ENCODE measurements at regions not wholly inside any gene's neighbourhood (a gene's known extent, or its start where the extent isn't known, plus 50 kb on each side); places are given as distances from the start of the nearest gene placed in this dataset.
"Not testable (repeated sequence)": the region's sequence is repeated elsewhere in the genome, so short reads cannot be mapped to it uniquely, and the experiment has no call there.

DNA sequence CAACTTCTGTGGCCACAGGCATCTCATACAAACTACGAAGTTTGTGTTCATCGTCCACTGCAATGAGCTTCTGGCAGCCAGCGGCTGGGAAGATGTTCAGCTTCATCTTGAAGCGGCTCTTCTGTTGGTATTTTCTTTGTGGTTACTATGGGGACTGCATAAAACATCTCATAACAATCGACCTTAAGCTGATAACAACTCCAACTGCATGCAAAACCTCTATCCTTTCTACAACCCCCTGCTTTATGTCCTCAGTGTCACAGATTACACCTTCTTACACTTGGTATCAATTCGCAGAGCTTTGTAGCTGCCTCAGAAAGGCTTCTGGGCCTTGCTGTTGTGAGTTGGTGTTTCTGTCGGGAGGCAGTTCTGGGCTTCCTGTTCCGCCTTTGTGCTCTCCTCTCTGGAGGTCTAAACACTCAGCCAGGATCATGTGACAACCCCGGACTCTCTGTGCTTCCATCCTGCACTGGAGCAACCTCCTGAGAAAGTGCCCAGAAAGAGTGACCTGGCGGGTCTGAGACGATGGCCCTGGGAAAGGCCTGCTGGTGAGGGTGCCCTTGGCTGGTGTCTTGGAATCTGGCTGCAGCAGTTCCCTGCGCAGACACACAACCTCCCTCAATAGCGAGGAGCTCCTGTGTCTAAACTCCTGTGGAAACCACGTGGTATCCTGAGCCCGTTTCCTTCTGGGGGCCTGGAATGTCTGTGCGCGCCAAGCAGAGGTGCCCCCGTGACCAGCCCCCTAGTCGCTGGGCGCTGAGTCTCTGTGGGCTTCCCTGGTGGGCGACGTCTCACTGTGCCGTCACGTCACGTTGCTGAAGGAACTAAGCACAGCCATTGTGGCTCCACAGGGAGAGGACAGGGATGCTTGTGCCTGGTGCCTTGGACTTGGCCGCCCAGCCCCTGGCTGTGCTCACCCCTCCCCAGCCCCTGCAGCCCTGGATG is 339.6 kb downstream of the ADGRD1 start:
- DNase-seq: not testable (repeated sequence)

DNA sequence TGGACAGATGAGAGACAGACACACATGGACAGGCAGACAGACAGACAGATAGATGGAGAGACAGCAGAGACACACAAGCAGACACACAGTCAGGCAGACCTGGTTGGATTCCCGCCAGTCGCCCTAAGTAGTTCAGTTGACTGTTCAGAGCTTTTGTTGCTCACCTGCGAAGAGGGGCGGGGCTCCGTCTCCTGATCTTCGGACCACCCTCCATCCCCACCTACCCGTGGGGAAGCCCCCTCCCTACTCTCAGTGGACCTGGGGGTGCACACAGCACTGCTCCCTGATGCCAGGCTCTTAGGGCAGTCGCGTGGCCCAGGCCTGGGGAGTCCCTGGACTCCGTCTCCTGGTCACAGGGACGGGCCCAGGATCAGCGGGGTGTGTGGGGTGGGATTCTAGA is 341.0 kb downstream of the ADGRD1 start:
- DNase-seq: not testable (repeated sequence)

DNA sequence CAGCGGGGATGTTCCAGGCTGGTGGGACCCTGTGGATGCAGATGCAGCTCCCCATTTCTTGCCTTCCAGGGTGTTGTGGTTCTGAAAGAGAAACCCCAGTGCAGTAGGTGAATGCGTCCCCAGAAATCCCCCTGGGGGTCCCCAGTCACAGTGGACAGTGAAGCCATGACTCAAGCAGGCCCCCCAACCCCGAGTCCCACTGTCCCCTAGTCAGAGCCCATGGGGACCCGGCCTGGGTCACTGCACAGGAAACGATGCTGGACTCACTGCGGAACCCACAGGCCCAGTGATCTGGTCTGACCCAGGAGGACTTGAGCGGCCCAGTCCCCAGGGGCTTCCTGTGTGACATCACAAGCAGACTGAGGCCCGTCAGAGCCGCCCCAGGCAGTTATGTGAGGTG is 341.4 kb downstream of the ADGRD1 start:
- DNase-seq: not testable (repeated sequence)

DNA sequence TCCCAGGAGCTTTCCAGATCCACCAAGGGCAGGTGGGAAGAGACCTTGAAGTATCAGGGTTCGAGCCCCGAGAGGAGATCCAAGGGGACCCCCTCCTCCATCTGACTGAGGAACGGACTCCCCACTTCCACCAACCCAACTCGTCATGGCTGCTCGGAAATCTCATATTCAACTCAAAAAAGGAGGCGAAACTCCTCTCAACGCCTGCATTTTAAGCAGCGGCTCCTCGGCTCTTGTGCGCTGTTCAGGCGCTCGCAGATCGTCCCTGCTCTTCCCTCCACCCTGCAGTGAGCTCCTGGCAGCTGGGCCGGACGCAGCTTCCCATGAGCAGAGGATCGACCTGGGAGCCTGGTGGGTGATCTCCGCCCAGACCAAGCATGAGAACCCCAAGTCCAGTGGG is 341.9 kb downstream of the ADGRD1 start:
- not testable (repeated sequence) for DNase-seq

DNA sequence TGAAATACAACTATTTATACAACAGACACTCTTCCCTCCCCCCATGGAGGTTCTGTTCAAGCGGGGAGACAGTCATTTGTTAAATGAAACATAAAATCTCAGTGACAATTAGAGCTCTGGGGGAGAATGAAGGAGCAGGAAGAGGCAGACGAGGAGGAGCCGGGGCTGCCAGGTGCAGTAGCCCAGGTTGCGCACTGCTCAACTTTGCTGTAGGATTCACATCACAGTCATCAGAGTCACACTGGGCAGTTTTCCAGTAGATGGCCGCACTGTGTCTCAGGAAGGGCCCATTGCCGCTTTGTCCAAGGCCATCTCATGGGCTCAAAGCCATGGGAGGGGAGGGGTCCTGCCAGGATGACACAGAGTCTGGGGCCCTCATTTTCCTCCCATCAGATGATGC is 342.4 kb downstream of the ADGRD1 start:
- DNase-seq: not testable (repeated sequence)

DNA sequence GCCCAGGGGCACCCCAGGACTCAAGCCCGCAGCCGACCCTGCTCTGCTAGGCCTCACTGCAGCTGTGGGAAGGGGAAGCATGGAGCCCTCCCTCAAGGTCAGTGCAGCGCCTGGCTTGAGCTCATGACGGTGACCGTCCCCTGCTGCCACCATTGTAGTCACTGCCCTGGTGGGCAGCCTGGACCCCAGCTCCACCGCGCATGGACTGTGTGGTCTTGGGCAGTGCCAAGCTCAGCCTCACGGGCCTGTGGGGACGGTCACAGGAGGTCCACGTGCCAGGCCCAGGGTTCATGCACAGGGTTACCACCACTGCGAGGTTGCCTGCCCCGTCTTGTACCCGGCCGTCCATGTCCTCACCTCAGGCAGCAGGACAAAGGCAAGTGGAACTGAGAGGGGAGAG is 342.9 kb downstream of the ADGRD1 start:
- not testable (repeated sequence) for DNase-seq

DNA sequence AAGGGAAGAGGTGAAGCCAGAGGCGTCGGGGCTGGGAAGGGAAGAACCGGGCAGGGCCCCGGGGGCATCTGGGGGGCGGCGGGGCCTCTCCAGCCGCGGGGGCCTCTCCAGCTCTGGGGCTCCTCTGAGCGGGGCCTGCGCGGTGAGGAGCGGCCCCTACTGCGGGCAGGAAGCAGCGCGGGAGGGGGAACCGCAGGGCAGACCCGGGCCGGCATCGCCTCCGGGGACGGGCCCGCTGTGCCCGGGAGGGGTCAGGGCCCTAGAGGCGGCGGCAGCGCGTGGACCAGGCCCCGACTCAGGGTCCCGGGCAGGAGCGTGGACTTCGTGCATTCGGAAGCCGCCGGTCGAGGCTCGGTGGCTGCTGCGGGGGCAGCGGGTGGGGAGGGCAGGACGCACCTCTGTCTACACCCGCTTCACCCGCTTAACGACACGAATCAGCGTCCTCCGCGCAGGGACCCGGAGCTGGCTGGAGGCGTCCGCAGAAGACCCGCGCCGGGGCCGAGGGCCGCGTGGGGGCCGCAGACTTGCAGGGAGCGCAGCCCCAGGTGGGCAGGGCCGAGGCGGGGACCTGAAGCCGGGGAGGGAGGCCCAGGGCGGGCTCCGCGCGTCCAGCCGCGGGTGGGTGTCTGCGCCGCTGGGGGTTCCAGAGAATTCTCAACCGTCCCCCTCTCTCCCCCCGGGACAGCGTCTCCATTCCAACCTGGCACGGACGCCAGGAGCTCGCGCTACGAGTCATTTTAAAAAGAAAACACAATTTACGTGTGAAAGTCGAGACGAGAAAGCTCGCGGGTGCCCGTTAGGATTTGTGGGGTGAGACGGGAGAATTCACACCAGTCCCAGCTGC is 345.0 kb downstream of the ADGRD1 start:
- DNase-seq: not testable (repeated sequence)

DNA sequence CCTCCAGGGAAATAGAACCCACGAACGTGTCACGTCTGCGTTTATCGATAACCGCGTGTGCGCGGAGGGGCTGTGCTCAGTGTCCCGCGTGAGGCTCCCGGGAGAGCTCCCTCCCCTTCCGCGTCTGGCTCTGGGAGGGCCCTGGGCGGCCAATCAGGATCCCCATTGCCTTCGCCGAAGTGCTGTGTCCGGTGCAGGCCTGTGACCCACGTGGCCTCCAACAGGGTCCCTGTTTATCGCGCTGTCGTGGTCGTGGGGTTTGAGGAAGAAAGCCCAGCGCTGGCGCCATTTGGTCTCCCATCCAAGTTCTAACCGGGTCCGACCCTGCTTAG is 345.6 kb downstream of the ADGRD1 start:
- not testable (repeated sequence) for DNase-seq

DNA sequence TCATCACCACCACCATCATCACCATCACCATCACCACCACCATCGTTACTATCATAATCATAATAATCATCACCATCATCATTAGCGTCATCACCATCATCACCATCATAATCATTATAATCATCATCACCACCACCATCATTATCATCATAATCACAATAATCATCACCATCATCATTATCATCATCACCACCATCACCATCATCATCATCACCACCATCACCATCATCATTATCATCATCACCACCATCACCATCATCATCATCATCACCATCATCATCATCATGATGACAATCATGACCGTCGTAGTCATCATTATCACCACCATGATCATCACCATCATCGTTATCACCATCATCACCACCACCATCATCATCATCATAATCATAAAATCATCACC is 349.9 kb downstream of the ADGRD1 start:
- DNase-seq: not testable (repeated sequence)

DNA sequence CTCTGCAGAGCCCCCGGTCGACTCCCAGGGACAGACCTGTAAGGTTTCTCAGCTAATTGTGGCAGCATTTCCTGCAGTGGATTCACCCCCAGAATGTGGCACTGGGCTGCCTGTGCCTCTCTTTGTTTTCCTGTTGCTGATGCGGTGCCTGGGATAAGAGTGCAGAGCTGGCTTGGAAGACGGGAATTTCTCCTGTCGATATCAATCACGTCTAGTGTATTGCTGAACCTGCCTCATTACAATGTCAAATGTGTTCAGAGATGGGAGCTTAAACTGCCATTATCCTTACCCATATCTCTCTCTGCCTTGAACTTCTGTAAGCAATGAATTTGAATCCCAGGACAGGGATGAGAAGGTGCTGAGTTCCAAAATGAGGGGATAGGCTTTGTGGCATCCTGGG is 350.9 kb downstream of the ADGRD1 start:
- not testable (repeated sequence) for DNase-seq

DNA sequence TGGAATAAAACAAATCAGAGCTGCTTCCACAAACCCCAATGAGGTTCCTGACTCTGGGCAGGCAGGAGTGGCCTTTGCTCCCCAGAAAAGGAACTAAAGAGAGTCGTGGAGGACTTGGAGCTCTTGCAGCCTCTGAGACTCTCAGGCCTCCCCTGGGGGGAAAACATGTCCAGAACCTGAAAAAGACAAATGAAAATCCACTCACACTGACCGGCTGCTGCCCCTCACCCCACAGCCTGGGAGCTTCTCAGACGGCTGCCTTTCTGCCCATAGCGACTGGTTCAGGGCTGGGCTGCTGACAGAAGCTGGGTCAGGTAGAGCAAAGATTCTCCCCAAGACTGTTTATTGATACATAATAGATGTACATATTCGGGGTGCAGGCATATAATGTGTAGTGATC is 356.0 kb downstream of the ADGRD1 start:
- DNase-seq: no peak

DNA sequence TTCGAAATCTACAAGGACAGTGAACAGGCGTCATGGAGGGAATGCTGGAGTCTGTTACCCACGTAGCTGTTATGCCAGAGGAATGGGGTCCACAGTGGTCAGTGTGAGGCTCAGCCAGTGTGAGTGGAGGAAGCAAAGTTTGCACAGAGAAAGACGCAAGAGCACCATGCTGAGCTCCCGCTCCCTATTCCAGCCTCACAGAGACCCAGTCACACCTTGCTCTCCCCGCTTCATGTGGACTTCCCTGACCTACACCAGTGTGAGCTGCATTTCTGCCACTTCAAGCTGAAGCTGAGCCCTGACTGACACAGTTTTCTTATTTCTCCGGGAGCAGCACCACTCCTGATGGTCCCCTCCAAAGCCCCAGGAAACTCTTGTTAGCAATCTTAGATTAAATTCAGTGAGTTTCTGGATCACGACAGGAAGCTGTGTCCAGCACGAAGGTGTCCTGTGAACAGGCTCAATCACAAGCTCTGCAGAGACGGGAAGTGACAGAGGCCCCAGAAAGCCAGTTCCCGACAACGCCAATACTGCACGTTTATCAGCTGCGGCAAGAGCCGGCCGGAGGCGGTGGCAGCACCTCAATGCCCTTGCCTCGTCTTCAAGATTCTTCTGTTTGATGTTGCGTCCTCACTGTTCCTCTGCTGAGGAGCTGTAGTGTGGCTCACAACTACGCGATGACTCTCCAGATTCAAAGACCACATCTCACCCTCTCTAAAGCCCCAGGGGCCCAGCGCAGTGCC is 356.7 kb downstream of the ADGRD1 start:
- not testable (repeated sequence) for DNase-seq

DNA sequence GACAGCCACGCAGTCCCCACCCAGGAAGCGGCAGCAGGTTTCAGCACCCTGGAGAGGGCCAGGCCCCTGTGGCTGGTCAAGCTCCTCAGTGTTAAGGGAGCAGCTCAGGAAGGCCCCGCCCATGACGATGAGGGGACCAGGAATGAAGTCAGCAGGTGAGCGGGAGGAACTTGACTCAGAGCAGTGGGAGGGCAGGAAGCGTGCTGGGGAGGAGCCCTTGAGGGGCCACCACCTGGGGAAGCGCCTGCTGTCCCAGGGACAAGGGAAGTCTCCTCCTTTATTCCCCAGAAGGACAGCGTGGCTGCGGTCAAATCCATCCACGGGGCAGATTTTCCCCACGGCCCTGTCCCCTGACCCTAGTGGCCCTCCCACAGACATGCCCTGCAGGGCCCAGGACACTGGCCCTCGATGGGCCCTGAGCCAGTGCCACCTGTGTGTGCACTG is 357.6 kb downstream of the ADGRD1 start:
- DNase-seq: peak; percentile 20

DNA sequence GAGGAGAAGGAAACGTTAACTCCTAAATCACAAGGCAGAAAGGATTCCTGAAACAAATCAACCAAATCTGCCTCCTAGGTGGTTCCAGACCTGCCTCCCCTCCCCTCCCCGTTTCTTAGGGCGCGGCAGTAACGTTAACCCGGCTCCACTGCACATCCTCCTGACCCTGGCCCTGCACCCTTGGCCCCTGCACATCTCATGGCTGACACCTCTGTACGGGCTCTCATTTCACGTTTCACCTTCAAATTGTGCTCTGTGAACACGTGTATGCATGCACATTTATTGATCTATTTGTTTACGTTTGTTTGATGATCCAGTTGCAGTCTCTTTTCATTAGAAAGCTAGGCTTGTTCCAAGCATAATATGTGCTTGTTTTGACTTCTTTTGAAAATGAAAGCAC is 358.1 kb downstream of the ADGRD1 start:
- DNase-seq: no peak

DNA sequence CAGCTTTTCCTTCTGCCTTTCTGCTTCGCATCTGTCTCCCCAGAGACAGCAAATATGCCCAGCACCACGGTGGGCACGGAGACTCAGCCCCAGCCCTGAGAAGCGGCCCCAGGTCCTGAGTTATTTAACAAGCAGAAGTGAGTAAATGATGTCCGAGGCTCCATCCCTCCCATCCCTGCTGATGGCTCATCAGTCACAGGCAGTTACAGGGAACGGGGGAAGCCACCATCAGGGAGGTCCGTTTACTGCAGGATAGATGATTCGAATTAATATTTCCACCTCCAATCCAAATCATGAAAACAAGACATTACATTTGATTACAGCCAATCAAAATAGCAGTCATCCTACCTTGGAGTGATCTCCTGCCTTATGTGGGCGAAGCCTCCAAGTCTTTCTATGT is 358.7 kb downstream of the ADGRD1 start:
- not testable (repeated sequence) for DNase-seq

DNA sequence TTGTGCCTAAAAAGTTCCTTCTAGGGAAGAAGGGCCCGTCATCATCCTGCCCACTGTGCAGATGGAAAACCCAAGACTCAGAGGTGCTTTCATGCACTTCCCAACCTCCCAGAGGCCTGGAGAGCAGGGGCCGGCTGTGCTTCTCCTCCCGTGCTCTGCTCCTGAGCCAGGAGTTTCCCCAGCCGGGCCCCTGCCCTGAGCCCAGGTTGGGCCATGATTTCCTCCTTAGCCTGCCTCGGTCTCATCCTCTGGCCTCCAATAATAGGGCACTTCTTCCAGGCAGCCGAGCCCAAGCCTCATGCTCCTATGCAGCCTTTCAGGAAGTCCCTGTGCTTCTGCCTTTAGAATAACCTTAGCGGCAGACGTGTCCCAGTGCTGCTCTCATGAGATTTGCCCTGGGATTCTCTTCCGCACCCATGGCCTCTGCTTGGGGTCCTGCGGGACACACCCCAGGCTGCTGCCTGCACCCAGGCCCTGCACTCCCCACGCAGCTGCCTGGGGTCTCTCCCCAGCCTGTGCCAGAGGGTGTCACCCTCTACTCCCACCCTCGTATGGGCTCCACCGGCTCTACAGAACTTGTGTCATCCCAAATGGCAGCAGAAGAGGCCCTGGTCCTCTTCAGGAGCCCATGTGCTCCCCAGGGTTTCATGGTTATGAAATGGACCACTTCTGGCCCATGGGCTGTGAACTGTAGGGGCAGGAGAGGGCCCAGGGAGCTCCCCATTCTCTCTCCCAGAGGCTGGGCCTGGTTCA is 359.3 kb downstream of the ADGRD1 start:
- DNase-seq: no peak

DNA sequence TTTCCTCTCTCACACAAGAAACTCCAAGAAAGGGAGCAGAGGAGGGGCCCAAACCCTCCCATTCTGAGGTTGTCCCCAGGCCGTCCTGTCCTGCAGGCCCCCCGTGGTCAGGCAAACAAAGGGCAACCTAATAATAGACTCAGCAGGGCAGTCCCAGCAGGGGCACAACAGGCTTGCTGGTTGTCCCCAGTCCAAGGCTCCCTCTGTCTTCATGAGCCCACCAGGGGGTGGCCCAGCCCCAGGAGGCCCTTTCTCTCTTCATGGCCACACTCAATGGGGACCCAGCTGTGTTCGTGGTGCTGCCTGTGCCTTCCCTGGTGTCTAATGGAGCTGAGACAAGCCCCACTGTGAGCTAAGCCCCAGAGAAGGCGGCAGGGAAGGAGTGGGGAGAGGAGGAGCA is 359.9 kb downstream of the ADGRD1 start:
- DNase-seq: no peak

DNA sequence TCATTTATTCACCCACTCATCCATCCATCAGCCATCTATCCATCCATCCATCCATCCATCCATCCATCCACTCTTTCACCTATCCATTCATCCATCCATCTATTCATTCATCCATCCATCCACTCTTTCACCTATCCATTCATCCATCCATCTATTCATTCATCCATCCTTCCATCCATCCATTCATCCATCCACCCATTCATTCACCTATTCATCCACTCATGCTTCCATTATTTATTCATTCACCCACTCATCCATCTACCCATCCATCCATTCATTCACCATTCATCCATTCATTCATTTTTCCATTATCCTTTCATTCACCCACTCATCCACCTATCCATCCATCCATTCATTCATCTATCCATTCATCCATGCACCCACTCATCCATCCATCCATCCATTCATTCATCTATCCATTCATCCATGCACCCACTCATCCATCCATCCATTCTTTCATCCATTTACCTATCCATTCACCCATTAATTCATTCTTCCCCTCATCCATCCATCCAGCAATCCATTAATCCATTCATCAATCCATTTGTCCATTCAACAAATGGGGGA is 360.9 kb downstream of the ADGRD1 start:
- DNase-seq: no peak

DNA sequence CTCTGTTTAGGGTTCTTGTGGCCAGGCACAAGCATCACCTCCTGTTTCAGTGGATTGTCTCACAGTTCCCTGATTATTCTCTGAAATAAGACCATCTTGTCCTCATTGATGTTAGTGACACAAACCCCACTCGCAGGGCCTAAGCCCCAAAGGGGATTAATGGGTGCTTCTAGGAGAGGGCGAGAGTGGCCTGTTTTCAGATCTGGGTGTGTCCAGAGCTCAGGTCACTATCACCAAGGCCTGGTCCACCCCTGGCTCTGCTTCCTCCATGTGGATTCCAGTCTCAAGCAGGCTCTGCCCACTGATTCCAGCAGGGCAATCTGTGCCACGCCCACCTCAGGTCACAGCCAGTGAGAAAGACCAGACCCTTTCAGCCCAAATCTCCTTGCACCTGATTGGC is 361.9 kb downstream of the ADGRD1 start:
- DNase-seq: no peak

DNA sequence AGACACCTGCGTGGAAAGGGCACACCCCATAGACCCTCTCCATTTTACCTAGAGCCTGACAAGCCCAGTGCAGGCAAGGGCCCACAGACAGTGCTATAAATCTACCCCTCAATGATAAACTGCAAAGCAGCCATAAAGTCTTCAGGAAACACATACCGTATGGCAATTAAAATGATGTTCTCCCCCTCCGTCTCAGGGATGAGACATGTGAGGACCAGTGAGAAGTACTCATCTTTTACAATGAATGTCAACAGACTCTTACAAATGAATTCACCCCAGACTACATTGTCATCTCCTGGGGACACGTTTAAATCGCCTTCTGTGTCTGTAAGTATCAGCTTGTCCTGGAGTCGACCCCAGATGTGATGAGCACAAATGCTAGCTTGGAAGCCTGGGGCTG is 362.7 kb downstream of the ADGRD1 start:
- DNase-seq: no peak

DNA sequence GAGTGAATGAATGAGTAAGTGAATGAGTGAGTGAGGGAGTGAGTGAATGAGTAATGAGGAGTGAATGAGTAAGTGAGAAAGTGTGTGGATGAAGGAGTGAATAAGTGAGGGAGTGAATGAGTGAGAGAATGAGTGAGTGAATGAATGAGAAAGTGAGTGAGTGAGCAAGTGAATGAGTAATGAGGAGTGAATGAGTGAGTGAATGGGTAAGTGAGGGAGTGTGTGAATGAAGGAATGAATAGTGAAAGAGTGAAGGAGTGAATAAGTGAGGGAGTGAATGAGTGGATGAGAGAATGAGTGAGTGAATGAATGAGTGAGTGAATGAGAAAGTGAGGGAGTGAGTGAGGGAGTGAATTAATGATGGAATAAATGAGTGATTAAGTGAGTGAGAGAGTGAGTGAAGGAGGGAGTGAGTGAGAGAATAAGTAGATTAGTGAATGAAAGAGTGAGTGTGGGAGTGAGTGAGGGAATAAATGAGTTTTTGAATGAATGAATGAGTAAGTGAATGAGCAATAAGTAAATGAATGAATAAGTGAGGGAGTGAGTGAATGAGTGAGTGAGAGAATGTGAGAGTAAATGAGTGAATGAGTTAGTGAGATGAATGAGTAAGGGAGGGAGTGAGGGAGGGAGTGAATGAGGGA is 364.5 kb downstream of the ADGRD1 start:
- no peak for DNase-seq

DNA sequence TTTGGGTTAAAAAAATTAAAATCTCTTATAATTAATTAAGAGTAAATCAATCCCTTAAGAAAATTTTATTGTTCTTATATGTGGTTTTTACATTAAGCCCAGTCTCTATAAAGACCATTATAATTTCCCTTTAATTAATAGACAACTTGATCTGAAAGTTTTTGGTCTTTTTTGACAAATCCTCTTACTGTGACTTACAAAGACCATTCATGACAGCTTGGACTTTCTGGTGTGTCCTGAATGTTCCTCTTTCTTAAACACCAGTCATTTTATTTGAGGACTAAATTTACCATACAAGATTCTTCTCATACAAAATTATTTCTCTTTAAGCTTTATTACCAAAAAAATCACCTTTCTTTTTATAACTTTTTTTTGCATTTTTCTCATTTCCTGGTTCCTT is 368.3 kb downstream of the ADGRD1 start:
- no peak for DNase-seq
